K562 (cell line): ENCODE measurements at regions not wholly inside any gene's neighbourhood (a gene's known extent, or its start where the extent isn't known, plus 50 kb on each side); places are given as distances from the start of the nearest gene placed in this dataset.

Experiments
- ATAC-seq: fragments of 200-7000 bp; cut with Tn5 transposase; 3 replicates; pipeline ENCODE4 v1.9.1; 2020; ENCODE audit warnings: moderate library complexity
- BruUV-seq: library from RNA; stranded (reverse); fragments of 400-500 nt; replicated peaks from 2 replicates; lab custom pipeline; 2021; lab: Mats Ljungman, UMichigan
- CTCF ChIA-PET: fragments of 300-600 bp; formaldehyde crosslinking; extraction: SDS; loops from one replicate; lab custom pipeline; 2021; ENCODE audit warnings: low intra/inter-chr PET ratio; lab: Yijun Ruan, JAX
- POLR2A ChIA-PET: fragments of 300-600, 350-650 bp; sonication (Branson Sonifier 250); formaldehyde crosslinking; extraction: SDS; loops from one replicate; lab custom pipeline; 2021; ENCODE audit warnings: antibody characterized with exemption, inconsistent platforms; lab: Yijun Ruan, JAX
- DNase-seq, 4 experiments: peaks; one replicate each; pipeline versions ENCODE4 v3.0.0 to v3.0.0-alpha.2; 2011 to 2018; ENCODE audit warnings: low spot score in 3 of 4, mixed read lengths in 3 of 4; ENCODE audit errors: extremely low read depth in 1 of 4
- FAIRE-seq: peaks from 2 replicates; lab custom pipeline; 2011; peaks lifted over from hg19 to GRCh38; lab: Jason Lieb, UNC
- H2AFZ ChIP-seq: 2 replicates; pipeline ENCODE4 v1.6.0; 2011; ENCODE audit warnings: low read depth, low read length, control low read depth, inconsistent platforms
- H3K27ac ChIP-seq: fragments of 200-600 bp; 3 replicates; pipeline ENCODE4 v1.8.0; 2011; ENCODE audit warnings: low read depth, mild to moderate bottlenecking, control low read depth, inconsistent platforms, low read length, moderate library complexity, mixed read lengths; ENCODE audit errors: extremely low read depth
- H3K27me3 ChIP-seq, 2 experiments: fragments of 300-600 bp in 1 of 2; 2 replicates in 1 of 2; 3 replicates in 1 of 2; pipeline versions ENCODE4 v1.6.0 to v1.8.0; 2011; ENCODE audit warnings: inconsistent platforms in 2 of 2, low read length in 2 of 2, mild to moderate bottlenecking in 1 of 2, mixed read lengths in 1 of 2, moderate library complexity in 1 of 2; ENCODE audit not compliant: control insufficient read depth in 2 of 2, insufficient read depth in 2 of 2
- H3K36me3 ChIP-seq: fragments of 300-600 bp; 3 replicates; pipeline ENCODE4 v1.8.0; 2011; ENCODE audit warnings: mild to moderate bottlenecking, low read length, inconsistent platforms; ENCODE audit not compliant: control insufficient read depth, insufficient read depth
- H3K4me1 ChIP-seq, 2 experiments: fragments of 200-600 bp in 1 of 2; replicated peaks in 1 of 2; 2 replicates in 1 of 2; 3 replicates in 1 of 2; pipeline versions ENCODE4 v1.5.1 to v1.8.0; 2011; ENCODE audit warnings: inconsistent platforms in 2 of 2, low read length in 2 of 2, mild to moderate bottlenecking in 1 of 2, mixed read lengths in 1 of 2, moderate library complexity in 1 of 2; ENCODE audit not compliant: control insufficient read depth in 2 of 2, insufficient read depth in 2 of 2
- H3K4me2 ChIP-seq: 2 replicates; pipeline ENCODE4 v1.6.1; 2011; ENCODE audit warnings: low read length, control low read depth, inconsistent platforms, mixed read lengths; ENCODE audit not compliant: insufficient read depth
- H3K4me3 ChIP-seq: fragments of 200-600 bp; sonication (generic), shearing (Covaris generic); 2 replicates; pipeline ENCODE4 v1.5.1; 2016; ENCODE audit warnings: control low read depth, inconsistent platforms
- H3K79me2 ChIP-seq: fragments of 200-600 bp; 3 replicates; pipeline ENCODE4 v1.8.0; 2011; ENCODE audit warnings: low read length, inconsistent platforms; ENCODE audit not compliant: control insufficient read depth, insufficient read depth
- H3K9ac ChIP-seq, 2 experiments: 2 replicates each; pipeline versions ENCODE4 v1.6.0 to v1.6.1; 2011; ENCODE audit warnings: low read depth in 2 of 2, low read length in 2 of 2, control low read depth in 1 of 2, inconsistent platforms in 1 of 2, mild to moderate bottlenecking in 1 of 2, mixed read lengths in 1 of 2; ENCODE audit not compliant: insufficient read depth in 1 of 2
- H3K9me1 ChIP-seq: one replicate; pipeline ENCODE4 v1.6.0; 2011; ENCODE audit warnings: inconsistent platforms, mild to moderate bottlenecking, low read length, moderate library complexity; ENCODE audit not compliant: control insufficient read depth, insufficient read depth
- H3K9me3 ChIP-seq: replicated peaks from 2 replicates; pipeline ENCODE4 v1.5.1; 2011; ENCODE audit warnings: low read depth, low read length, inconsistent platforms; ENCODE audit not compliant: control insufficient read depth, insufficient read depth
- H4K20me1 ChIP-seq: replicated peaks from 2 replicates; pipeline ENCODE4 v1.6.1; 2011; ENCODE audit warnings: low read length, inconsistent platforms, mixed read lengths; ENCODE audit not compliant: control insufficient read depth, insufficient read depth
- ARHGAP35 ChIP-seq: fragments of 450-650 bp; IDR thresholded peaks from 2 replicates; pipeline ENCODE4 v1.6.1; 2018; ENCODE audit not compliant: partially characterized antibody
- CHD1 ChIP-seq: fragments of 200-600 bp; sonication (generic); IDR thresholded peaks from one replicate; pipeline ENCODE4 v1.6.1; 2012; ENCODE audit warnings: mild to moderate bottlenecking, moderate library complexity, low read length, inconsistent platforms
- GABPA ChIP-seq: fragments of 200-800 bp; sonication (Bioruptor generic); conservative IDR thresholded peaks from 2 replicates; pipeline ENCODE4 v1.6.1; 2016; ENCODE audit warnings: low read depth, missing genetic modification characterization, missing compliant biosample characterization
- GTF2A2 ChIP-seq: IDR thresholded peaks from 2 replicates; pipeline ENCODE4 v1.6.1; 2016; ENCODE audit warnings: mild to moderate bottlenecking, missing genetic modification characterization, missing compliant biosample characterization
- NFXL1 ChIP-seq: fragments of 450-650 bp; formaldehyde crosslinking; IDR thresholded peaks from 2 replicates; pipeline ENCODE4 v1.4.0; 2021; ENCODE audit warnings: mild to moderate bottlenecking
- PHF8 ChIP-seq: fragments of 200-600 bp; sonication (generic); IDR thresholded peaks from 2 replicates; pipeline ENCODE4 v1.6.1; 2012; ENCODE audit warnings: mixed run types, mild to moderate bottlenecking, inconsistent platforms, low read length, moderate library complexity, borderline replicate concordance
- RAD51 ChIP-seq: fragments of 450-650 bp; IDR thresholded peaks from 2 replicates; pipeline ENCODE4 v1.7.1; 2016; ENCODE audit warnings: low read depth, mild to moderate bottlenecking, borderline replicate concordance
- RFX1 ChIP-seq: fragments of 450-650 bp; IDR thresholded peaks from 2 replicates; pipeline ENCODE4 v1.6.1; 2016; ENCODE audit warnings: mild to moderate bottlenecking, moderate library complexity
- THRA ChIP-seq: fragments of 450-650 bp; IDR thresholded peaks from 2 replicates; pipeline ENCODE4 v1.6.1; 2017; ENCODE audit warnings: mild to moderate bottlenecking, moderate library complexity
- ZNF253 ChIP-seq: fragments of 250-450 bp; sonication (Bioruptor Pico); conservative IDR thresholded peaks from 2 replicates; pipeline ENCODE4 v1.6.1; 2021; ENCODE audit warnings: mild to moderate bottlenecking
- ZNF3 ChIP-seq: fragments of 250-450 bp; sonication (Bioruptor Pico); IDR thresholded peaks from 2 replicates; pipeline ENCODE4 v1.5.0; 2021; ENCODE audit warnings: mild to moderate bottlenecking, moderate library complexity
- ZNF407 ChIP-seq: fragments of 450-650 bp; IDR thresholded peaks from 2 replicates; pipeline ENCODE4 v1.6.1; 2016; ENCODE audit warnings: low read depth
- WGBS: fragments of 100-300 bp; shearing (Covaris generic); methylation state at CpG from one replicate; pipeline ENCODE4 v1.1.6; 2016; ENCODE audit warnings: low coverage, mixed read lengths; ENCODE audit not compliant: insufficient coverage; ENCODE audit errors: missing lambda C conversion rate; 5-methylcytosine and 5-hydroxymethylcytosine counted together
- in situ Hi-C: fragments of 300-500 bp; cut with MboI; formaldehyde crosslinking; loops from 4 replicates; pipeline ENCODE4 v1.15.0; 2018; ENCODE audit warnings: inconsistent platforms, mixed read lengths
- intact Hi-C: fragments of 100-400 bp; cut with micrococcal nuclease; formaldehyde crosslinking; loops from 2 replicates; pipeline ENCODE4 v1.14.2; 2022

- in situ Hi-C loops (no loop called here), intact Hi-C loops (no loop called here)
- FAIRE-seq, result no peak
- DNase-seq, result no peak
- Histone ChIP-seq H3K9ac (no peak overlapping the region), H3K36me3 (no peaks in the 10 kb centered on the region), H4K20me1 (no peaks in the 10 kb centered on the region), H3K79me2 (no peaks in the 10 kb centered on the region), H3K4me1 (no peaks in the 10 kb centered on the region), H3K9me1 (no peaks in the 10 kb centered on the region), H2AFZ (no peak overlapping the region), H3K27me3 (peaks cover 0 to 12% of the 10 kb centered on the region in 2 experiments; a peak in 1 of 5 replicates), H3K9me3 (no peaks in the 10 kb centered on the region), H3K4me2 (no peak overlapping the region), H3K27ac (no peak overlapping the region), H3K4me3 (no peak overlapping the region)
- no TSS peak for BruUV-seq
- ATAC-seq, result no peak
- 8% methylated on average over 12 of the region's 13 CpGs for WGBS
- CTCF ChIA-PET, result no interaction called here
- TF ChIP-seq NFXL1 (CRISPR knock-in tag), result no peak
- TF ChIP-seq ZNF407, result no peak
- TF ChIP-seq PHF8, result no peak
- no peak for TF ChIP-seq ZNF3 (CRISPR knock-in tag)
- no peak for TF ChIP-seq ZNF253
- TF ChIP-seq THRA, result no peak
- TF ChIP-seq CHD1, result no peak
- no peak for TF ChIP-seq RAD51
- TF ChIP-seq GTF2A2 (tag), result no peak
- no peak for TF ChIP-seq GABPA (tag)
- no peak for TF ChIP-seq ARHGAP35
- TF ChIP-seq RFX1, result no peak
- POLR2A ChIA-PET, result no interaction called here
These were observed 455.6 kb downstream of the CCDC91 start for GRCh38 chr12:28645891-28646290.
